Activated CD4-positive, alpha-beta T cell treated with anti-CD3 and anti-CD28 coated beads, Interleukin-10, Interleukin-2, amounts not matched to agents 100 ng/mL and 50 ng/mL, durations not matched to agents 16 hours and 8 hours (primary cell): ENCODE measurements at regions not wholly inside any gene's neighbourhood (a gene's known extent, or its start where the extent isn't known, plus 50 kb on each side); places are given as distances from the start of the nearest gene placed in this dataset.
"Not testable (repeated sequence)": the region's sequence is repeated elsewhere in the genome, so short reads cannot be mapped to it uniquely, and the experiment has no call there.

Source experiments
- DNase-seq: peaks from one replicate; pipeline ENCODE4 v3.0.0-alpha.2; 2020

GRCh38 chr3:168738527-168739325, 643.0 kb upstream of the GOLIM4 start:
- no peak for DNase-seq

GRCh38 chr3:168736202-168736601, 640.5 kb upstream of the GOLIM4 start:
- no peak for DNase-seq

DNA sequence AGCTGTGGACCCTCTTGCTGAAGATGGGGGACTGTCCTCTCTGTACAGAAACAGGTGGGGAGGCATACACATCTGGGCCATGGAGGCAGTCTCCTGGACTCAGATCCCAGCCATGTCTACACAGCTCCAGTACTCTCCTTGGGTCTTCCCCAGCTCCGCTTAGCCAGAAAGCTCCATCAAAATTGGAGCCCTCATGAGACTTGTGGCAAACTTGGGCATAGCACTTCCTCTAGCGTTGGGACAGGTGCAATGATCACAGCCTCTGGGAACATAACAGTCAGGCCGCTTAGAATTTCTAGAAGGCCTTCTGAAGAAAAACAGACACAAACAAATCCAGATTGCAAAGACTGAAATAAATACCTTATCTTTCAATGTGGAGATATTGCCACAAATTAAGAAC, 634.3 kb upstream of the GOLIM4 start:
- DNase-seq, result no peak

- DNase-seq, result no peak
Measured at GRCh38 chr3:168722091-168722490, 626.4 kb upstream of the GOLIM4 start.

- peak; percentile 8 for DNase-seq
Measured at GRCh38 chr3:168714609-168715240, 619.0 kb upstream of the GOLIM4 start.

DNA sequence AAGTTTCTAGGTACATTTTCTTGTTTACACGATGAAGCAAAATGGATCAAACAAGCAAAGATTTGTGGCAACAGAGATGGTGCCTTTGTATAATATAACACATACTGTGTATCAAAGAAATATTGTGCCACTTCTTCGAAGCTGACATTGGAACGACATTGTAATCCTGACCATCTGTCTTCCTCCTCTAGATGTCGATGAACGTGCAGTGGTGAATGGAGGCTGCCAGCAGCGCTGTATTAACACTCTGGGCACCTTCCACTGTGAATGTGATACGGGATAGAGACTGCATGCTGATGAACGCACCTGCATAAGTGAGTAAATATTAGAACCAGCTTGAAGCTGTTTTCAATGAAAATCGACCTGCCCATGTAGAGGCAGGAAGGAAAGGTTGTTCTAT, 613.3 kb upstream of the GOLIM4 start:
- no peak for DNase-seq

DNA sequence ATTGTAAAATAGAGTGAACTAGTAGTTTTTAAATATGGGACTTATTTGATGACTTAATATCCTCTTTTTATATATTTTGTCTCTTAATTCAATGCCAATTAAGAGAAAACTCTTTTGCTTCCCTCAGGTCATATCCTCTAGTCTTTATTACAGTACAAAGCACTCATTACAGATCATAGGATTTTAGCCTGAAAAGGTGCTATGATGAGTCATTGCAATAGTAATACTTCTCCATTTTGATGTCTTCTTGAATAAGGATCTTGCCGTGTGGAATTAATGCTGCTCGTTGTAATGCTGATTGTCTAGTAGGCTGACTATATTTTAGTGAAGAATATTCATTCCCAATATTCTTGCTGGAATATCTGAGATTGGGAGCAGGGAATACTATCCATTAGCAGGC, 612.2 kb upstream of the GOLIM4 start:
- DNase-seq, result no peak

DNA sequence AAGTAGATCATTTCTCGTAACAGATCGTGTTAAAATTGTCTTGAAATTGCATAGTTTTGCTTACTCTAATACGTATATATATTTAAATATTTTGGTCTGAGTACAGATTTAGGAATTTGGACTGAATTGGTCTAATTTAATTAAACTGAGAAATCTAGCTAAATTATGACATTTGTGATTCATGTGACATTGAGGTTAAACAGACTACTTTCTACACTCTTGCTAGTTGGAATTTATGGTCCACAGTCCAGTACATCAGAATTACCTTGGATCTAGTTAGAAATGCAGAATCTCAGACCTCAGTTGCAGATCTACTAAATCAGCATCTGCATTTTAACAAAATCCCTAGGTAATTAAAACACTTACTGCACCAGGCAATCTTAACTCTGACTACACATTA, 609.7 kb upstream of the GOLIM4 start:
- DNase-seq, result no peak

GRCh38 chr3:168696051-168696450, 600.3 kb upstream of the GOLIM4 start:
- no peak for DNase-seq

DNA sequence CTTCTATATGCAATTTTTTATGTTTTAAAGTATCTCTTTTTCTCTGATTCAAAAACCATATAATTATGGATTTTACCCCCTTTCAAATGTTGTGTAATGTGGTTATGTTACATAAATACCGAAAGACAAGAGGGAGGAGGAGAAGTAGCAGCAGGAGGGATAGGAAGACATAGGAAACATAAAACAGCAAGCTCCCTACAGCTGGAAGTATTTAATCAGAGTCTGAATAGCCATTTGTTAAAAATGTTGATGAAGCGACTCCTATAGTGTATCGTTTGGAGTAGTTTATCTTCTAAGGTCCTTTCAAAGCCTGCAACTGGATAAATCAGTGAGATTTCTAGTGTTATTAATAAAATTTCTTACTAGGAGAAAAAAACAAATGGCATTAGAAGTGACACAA, 598.1 kb upstream of the GOLIM4 start:
- no peak for DNase-seq

GRCh38 chr3:168688267-168688666, 592.5 kb upstream of the GOLIM4 start:
- DNase-seq, result no peak

DNA sequence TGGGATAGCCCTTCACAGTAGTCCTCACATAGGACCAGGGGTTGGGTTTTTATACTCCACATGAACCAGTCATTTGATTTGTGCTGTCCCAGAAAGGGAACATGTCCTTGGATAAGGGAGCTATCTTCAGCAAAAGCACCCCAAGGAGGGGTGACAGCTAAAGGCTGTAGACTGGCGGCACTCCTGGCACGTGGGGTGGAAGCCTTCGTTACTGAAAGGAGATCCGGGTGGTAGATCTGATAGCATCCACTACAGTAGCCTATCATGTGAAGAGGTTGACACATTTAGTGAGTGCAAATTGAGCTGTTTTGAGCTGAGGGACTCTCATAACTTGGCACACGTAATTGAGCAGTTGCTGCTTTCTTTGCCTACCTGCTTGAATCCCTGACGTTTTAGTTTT, 588.8 kb upstream of the GOLIM4 start:
- no peak for DNase-seq

DNA sequence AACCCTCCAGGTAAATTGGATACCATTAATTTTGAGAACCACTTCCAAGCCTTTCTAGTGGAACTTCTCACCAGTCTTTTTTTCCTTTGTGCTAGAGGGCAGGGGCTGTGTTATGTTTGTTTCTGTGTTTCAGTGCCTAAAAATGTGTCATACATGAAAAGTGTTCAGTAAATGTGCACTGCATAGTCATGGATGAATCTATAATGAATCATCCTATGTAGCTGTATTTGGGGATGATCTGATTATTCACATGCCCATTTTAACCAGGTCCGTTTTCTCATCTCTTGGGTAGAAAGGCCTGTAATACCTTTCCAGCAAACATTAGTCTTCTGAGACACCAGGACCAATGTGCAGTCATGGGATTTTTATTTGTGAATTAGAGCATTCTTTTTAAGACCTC, 583.0 kb upstream of the GOLIM4 start:
- DNase-seq, result no peak

- DNase-seq, result no peak
Measured at GRCh38 chr3:168671091-168671490, 575.4 kb upstream of the GOLIM4 start.

- DNase-seq, result not testable (repeated sequence)
Measured at GRCh38 chr3:168660879-168661657, 565.3 kb upstream of the GOLIM4 start.

DNA sequence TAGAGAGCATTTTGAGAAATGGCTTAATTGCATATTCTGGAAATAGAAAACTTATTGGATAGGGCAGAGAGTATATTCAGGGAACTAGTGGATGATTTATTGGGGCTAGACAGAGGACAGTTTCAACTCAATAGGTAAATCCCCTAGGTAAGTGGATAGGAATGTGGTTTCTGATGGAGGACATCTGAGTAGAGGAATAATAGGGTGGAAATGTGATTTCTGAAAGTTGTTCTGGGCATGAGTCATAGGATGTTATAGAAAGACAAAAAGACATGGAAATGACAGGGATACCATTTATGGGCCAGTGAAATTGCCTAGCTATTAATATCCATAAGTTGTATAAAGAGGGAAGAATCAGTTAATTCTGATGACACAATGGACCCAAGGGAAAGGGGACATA, 563.3 kb upstream of the GOLIM4 start:
- DNase-seq, result no peak

DNA sequence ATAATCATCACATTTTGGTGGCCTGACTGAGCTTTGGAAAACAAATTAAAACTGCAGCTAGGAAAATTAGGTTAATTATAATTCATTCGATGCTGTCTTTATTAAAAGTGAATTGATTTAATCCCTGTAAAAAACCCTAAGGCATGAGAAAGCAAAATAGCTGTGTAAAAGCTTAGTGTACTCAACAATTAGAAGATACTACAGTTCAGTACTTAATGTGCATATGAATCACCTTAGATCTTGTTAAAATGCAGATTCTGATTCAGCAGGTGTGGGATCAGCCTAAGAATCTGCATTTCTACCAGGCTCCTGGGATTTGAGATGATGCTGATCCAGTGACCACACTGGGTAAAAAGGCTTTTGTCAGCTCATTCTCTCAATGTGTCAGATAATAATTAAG, 559.9 kb upstream of the GOLIM4 start:
- DNase-seq, result no peak

DNA sequence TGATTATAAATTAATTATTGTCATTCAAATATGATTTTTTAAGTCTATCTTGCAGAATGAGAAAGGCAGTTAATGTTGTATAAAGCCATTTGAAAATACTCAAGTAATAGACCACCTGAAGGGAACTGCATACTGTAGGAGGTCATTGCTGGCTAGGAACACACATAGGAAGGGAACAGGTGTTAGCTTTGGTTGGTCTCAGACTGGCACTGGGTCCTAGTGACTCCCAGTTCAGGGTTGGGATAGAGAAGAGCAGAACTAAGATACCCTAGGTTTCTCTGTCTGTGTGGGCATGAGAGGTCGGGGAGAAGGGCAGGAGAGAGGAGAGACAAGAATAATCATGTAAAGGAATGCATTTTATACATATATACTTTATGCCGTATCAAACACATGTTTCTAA, 559.0 kb upstream of the GOLIM4 start:
- DNase-seq, result no peak

DNA sequence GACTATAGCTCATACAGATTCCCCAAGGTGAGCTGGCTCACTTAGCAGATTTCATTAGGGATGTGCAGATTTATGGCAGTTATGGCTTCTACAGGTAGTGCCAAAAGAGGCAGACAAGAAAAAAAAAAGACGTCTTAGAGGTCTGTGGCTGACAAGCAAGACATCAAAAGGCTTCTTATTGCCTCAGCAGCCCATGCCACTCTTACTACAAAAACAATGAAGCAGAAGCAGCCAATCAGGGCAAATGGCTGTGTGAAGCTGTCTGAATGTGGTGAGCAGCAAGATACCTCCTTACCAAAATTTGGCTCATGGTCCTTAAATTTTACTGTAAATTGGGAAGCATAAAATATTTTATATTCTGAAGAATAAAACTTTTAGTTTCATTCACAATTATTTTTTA, 557.5 kb upstream of the GOLIM4 start:
- DNase-seq, result no peak

DNA sequence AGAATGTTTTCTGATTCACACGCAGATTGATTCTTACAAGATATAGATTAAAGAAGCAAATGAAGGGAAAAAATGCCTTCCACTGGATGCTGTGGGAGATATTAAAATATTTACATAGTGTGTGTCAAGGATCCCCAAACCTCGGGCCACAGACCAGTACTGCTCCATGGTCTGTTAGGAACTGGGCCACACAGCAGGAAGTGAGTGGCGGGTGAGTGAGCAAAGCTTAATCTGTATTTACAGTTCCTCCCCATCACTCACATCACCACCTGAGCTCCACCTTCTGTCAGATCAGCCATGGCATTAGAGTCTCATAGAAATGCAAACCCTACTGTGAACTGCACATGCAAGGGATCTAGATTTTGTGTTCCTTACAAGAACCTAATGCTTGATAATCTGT, 552.6 kb upstream of the GOLIM4 start:
- DNase-seq, result no peak

DNA sequence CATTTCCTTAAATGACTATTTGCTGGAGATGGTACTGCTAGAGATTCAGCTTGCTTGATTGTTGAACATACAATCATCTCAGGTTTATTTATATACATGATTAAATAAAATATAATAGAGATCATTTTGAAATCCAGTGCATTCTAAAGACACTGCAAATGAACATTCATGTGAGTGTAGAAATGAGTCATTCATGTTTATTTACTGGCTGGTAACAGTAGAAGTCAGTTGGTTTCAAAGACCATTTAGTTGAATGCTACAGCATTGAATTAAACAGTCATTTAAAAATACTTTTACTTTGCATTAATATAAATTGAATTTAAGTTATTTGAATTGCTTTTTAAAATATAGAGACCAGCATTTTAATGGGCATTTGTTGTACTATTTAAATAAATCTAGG, 551.9 kb upstream of the GOLIM4 start:
- no peak for DNase-seq

DNA sequence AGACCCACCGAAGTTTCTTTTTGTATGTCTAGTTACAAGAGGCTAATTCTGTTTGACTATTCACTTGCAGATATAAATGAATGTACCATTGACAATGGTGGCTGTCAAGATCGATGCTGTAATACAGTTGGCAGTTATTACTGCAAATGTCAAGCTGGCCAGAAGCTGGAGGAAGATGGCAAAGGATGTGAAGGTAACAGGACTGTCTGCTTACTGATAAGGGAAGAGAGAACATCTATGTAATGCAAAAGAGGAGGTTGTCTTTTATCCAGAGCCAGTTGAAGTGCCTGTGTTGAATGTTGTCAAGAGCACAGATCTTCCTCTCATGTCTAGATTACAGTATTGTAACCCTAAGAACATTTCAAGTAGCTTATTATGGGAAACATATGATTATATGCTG, 549.5 kb upstream of the GOLIM4 start:
- DNase-seq, result no peak

- DNase-seq, result no peak
Measured at GRCh38 chr3:168628549-168628948, 532.8 kb upstream of the GOLIM4 start.

DNA sequence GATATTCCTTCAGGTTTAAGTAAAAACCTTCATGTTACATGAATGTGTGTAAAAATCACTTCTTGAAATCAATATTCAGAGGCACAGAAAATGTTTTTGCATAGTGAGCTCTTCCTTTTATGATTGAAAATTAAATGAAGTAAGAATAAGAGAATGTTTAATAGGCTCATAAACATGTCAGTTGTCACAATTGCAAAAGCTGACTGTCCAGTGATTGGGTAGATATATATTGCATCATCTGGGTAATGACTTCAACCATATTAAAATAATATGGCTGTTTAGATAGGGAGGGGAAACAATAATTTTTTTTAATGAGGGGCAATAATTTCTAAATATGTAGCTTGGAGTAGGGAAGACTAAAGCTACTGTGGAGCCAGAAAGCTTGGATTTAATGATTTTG, 529.8 kb upstream of the GOLIM4 start:
- no peak for DNase-seq
